Kidney tubule cell (primary cell): ENCODE measurements at regions not wholly inside any gene's neighbourhood (a gene's known extent, or its start where the extent isn't known, plus 50 kb on each side); places are given as distances from the start of the nearest gene placed in this dataset.
"Not testable (repeated sequence)": the region's sequence is repeated elsewhere in the genome, so short reads cannot be mapped to it uniquely, and the experiment has no call there.

Source experiments
- DNase-seq: peaks from one replicate; pipeline ENCODE4 v3.0.0-alpha.2; 2018; ENCODE audit warnings: low spot score

- no peak for DNase-seq
These were observed 67.8 kb upstream of the FARP1 start for GRCh38 chr13:98075048-98075447.

GRCh38 chr13:98076309-98076708 is 66.6 kb upstream of the FARP1 start:
- not testable (repeated sequence) for DNase-seq

GRCh38 chr13:98080280-98080679 is 62.6 kb upstream of the FARP1 start:
- DNase-seq, result peak; percentile 5

GRCh38 chr13:98083507-98083906 is 59.4 kb upstream of the FARP1 start:
- peak; percentile 92 for DNase-seq

- DNase-seq, result peak; percentile 42
These were observed 59.0 kb upstream of the FARP1 start for GRCh38 chr13:98083936-98084335.

GRCh38 chr13:98089246-98089645 is 53.6 kb upstream of the FARP1 start:
- peak; percentile 79 for DNase-seq

GRCh38 chr13:98092888-98093287 is 50.0 kb upstream of the FARP1 start:
- no peak for DNase-seq
